HG03045 (cell line): ENCODE measurements at regions not wholly inside any gene's neighbourhood (a gene's known extent, or its start where the extent isn't known, plus 50 kb on each side); places are given as distances from the start of the nearest gene placed in this dataset.
A peak's percentile ranks its signal among the peaks of the same experiment; 100 is the strongest.
"Not testable (repeated sequence)": the region's sequence is repeated elsewhere in the genome, so short reads cannot be mapped to it uniquely, and the experiment has no call there.

Experiments used
- ATAC-seq: cut with Tn5 transposase; IDR thresholded peaks from one replicate; pipeline ENCODE4 v1.9.1; 2021; ENCODE audit warnings: mild to moderate bottlenecking, moderate library complexity; ENCODE audit not compliant: unreplicated experiment

DNA sequence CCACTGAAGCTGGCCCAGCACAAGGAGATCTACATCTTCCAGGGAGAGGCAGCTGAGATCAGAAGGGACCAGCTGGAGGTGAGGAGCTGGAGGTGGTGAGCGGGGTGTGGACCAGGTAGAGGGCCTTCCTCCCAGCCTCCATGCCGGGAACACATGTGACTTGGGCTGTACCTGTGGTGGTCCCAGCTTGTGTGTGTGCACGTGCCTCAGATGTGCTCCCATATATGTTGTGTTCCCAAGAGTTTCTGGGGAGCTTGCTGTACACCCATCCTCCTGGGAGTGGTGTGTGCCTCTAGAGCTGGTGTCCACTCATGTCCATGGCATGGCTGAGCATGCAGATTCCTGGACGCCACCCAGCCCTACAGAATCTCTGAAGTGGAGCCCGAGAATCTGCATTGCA is 183.7 kb upstream of the AKAP13 start:
- ATAC-seq = not testable (repeated sequence)

DNA sequence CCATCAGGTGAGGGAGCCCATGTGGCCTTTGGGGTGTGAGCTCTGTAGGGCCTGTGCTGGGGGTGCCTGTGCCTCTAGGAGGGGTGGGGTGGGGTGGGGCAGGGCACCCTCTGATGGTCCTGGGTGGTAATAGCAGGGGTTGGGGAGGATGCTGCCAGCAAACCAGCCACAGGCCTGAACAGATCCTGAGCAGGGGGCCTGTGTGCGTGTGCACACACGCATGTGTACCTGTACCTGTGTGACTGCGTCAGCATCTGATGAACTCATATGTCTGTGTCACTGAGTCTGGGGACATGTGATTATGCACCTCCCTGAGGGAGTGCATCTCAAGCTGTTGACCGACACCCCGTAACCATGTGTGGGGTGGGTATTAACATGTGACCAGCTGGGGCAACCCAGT is 182.8 kb upstream of the AKAP13 start:
- not testable (repeated sequence) for ATAC-seq

DNA sequence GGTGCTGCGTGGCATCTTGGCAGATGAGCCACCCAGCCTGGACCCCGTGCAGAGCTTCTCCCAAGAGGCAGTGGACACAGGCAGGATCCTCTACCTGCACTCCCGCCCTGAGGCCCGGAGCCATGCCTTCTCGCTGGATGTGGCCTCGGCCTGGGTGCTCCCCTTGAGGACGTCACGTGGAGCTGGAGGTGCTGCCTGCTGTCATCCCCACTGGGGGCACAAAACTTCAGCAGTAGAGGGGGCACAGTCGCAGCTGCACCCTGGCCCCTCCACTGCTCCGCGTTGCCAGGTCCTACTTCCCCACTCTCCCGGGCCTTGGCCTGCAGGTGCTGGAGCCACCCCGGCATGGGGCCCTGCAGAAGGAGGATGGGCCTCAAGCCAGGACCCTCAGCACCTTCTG is 182.0 kb upstream of the AKAP13 start:
- not testable (repeated sequence) for ATAC-seq

DNA sequence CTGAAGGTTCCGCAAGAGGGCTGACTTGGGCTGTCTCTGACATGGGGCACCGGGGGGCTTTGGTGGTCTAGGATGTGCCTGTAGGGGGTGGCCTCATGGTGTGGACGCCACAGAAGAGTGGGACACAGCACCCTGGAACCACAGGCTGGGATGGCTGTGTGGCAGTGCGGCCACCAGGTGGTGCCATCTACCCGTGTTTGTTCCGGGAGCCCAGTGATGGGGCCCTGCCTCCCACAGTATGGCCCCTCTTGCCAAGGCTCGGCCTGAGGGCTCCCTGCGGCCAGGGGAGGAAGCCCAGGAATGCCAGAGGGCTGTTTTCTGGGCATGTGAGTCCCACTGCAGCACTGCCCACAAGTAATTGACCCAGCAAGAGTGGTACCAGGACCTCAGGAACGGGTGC is 180.2 kb upstream of the AKAP13 start:
- peak; percentile 77 for ATAC-seq

DNA sequence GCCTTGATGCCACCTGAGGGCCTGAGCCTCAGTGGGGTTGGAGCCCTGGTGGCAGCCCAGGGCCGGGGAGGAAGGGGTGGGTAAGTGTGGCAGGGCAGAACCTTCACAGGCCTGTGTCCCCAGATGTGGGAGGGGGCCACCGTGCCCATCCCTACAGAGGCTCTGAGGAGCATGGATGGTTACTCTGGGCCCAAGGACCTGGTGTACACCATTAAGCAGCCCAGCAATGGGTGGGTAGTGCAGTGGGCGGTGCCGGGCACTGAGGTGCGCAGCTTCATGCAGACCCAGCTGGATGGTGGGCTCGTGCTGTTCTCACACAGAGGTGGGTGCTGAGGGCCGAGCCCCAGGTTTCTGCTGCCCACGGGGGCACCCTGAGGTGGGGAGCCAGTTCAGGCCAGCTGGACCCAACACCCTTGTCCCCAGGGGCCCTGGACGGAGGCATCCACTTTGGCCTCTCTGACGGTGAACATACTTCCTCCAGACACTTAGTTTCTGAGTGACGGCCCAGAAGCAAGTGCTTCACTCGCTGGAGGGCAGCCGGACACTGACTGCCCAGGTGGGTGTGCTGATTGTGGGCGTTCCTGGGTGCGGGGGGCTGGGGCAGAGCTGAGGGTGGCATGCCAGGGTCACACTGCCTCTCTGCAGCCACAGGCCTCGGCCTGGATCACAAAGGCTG is 179.1 kb upstream of the AKAP13 start:
- ATAC-seq = not testable (repeated sequence)

DNA sequence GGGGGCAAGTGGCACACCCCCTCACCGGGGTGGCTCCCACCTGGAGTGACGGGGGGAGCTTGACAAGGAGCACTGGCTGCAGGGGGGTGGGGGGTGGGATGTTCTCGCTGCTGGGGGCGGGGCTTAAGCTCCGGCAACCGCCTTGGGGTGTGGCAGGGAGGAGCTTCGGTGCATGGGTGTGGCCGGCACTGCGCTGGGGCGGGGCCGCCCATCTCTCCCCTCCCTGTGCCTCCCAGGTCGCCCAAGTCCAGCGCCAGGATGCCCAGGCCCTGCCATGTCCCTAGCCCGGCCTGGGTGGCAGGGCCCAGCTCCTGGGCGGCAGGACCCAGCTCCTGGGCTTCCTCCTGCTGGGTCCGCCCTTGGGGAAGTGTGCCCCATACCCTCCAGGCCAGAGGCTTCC is 175.9 kb upstream of the AKAP13 start:
- ATAC-seq = not testable (repeated sequence)

DNA sequence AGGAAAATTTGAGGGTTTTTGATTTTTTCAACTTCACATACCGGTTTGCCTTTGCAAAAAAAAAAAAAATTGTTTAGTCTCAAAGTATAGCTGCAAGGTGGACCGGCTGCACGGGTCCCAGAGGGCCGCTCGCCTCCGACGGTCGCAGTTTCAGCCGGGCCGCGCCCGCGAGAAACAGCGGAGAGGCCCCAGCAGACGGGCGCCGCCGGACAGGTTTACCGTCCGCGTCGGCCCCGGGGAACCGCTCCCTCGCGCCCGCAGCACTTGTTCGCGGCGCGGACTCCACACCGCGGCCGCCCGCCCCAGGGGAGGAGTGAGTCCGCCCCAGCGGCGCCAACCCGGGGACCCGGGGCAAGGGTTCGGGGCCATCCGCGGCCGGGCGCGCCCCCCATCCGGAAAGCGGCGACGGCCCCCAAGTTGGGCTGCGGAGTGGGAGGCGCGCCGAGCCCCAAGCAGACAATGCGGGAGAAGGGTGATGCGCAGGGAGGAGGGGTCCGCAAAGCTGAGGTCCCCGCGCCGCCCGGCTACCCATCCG is 146.5 kb upstream of the AKAP13 start:
- ATAC-seq = not testable (repeated sequence)

DNA sequence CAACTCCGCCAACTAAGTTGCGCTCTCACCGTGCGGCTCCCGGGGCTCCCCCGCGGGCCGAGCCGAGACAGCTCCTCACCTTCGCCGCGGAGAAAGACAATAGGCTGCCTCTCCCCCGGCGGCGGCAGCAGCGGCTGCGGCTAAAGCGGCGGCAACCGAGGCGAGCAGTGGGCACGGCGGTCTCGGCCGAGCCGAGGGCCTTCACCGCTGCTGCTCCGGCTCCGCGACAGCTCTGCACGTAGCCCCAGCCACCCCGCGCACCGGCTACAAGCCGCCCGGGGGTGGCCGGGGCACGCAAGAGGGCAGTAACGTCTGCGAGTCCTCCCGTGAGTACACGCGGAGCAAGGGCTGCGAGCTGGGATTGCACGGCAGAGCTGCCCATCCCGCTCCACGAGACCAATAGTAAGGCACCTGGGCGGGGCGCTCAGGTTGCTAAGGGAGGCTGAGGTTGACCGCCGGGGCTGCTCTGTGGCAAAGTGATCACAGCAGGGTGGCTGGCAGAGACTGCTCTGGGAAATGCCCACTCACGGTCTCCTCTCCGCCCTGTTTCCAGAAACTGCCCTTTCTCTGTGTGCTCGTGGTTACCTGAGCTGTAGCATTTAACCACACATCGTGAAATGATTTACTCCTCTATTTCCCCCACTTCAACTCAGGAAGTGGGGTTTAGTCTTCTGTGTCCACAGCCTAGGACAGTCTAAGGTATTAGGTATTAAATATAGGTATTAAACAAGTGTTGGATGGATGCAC is 145.8 kb upstream of the AKAP13 start:
- ATAC-seq = not testable (repeated sequence)

DNA sequence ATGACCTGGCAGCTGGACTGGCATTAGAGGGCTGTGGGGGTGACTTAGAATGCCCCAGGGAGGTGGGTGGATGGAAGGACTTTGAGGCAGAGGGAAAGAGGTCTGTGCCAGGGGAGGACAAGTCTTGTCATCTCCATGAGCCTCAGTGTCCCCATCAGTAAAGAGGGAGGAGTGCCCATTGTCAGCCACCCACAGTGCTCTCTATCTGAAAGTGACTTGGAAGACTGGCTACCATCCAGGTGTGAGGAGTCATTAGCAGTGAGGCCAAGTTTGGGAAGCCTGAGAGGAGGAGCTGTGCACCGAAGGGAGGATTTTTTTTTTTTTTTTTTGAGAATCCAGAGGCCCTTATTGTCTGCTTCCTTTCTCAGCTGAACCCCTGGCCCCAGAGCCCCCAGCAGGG is 136.3 kb upstream of the AKAP13 start:
- not testable (repeated sequence) for ATAC-seq

DNA sequence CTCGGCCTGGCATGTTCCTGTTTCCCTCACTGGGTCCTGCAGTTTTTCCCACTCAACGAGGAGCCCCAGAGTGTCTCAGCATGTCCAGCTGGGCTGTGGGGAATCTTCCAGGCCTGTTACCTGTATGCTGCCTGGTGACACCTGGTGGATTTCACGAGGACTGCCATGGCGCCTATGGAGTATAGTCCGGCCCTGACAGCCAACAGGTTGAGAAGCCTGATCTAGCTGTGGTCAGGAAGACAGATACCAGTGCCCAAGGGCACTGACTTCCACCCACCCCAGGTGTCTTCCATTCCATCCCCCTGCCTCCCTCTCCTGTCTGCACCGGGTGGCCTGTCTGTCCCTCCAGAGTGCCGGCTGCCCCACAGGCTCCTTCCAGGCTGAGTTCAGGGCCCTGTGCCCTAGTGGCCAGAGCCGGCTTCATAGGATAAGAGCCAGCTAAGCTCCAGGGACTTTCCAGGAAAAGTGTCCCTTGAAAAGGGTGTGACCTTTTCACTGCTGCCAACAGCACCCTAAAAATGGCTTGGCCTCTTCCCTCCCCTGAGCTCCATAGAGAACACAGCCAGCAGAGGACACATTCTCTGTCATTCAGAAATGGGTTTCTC is 129.4 kb upstream of the AKAP13 start:
- not testable (repeated sequence) for ATAC-seq

DNA sequence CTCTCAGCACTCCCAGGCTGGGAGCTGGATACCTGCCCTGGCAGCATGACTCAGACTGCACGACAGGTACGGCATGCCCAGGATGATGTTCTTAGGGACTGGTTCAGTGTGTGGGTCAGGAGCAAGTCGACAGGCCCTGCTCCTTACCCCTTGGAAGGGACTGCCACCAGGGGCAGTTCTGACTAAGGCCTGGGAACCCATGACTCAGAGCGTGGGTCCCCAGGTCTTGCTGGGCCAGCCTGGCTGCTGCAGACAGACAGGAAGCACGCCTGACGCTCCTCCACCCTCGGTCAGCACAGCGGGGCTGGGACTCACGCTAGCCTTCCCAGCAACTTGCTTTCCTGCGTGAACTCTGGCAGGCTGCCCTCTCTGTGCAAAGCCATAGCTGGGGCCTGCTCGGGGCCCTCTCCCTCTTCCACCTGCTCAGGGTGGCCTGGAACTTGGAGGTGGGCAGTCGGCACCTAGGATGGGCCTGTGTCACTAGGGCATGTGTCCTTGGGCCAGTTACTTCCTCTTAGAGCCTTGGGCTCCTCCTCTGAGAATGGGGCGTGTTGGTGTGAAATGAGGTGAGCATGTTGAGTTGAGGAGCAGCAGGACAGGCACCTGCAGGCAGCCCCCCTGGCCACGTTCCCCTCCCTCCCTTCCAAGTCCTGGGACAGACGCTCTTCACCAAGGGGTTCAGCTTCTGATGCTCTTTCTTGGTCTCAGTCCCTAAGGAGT is 127.0 kb upstream of the AKAP13 start:
- ATAC-seq = peak; percentile 62

DNA sequence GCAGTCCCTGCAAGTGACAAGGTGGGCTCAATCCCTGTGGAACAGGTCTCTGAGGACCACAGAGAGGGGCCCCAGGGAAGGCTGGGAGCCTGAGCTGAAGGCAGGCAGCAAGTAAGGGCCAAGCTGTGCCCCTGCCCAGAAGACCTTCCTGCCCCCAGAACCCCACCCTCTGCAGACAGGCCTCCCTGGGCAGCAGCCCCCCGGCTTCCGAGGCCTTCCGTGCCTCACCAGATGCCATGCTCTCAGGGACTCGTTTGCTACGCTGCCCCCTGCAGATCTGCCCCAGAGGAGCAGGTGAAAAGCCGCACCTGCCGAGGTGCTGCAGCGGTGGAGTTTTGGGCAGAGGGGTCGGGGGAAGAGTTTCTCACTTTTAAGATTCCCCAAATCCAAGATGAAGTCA is 125.4 kb upstream of the AKAP13 start:
- not testable (repeated sequence) for ATAC-seq

DNA sequence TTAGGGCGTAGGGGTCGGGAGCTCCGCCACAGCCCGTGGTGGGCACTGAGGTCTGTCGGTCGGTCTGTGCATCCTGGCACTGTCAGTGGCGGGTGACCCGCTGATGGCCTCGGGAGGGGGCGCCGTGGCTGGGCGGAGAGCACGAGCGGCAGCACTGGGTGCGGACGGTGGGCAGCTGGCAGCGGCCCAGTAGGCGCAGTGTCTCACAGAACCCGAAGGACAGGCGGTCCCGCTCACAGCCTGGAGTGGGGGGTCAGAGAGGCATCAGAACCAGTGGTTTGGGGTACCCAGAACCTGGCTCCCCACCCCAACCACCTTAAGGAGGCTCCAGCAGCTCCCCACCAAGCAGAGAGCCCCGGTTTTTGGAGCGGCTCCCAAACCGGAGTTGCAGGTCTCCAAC is 124.9 kb upstream of the AKAP13 start:
- not testable (repeated sequence) for ATAC-seq

DNA sequence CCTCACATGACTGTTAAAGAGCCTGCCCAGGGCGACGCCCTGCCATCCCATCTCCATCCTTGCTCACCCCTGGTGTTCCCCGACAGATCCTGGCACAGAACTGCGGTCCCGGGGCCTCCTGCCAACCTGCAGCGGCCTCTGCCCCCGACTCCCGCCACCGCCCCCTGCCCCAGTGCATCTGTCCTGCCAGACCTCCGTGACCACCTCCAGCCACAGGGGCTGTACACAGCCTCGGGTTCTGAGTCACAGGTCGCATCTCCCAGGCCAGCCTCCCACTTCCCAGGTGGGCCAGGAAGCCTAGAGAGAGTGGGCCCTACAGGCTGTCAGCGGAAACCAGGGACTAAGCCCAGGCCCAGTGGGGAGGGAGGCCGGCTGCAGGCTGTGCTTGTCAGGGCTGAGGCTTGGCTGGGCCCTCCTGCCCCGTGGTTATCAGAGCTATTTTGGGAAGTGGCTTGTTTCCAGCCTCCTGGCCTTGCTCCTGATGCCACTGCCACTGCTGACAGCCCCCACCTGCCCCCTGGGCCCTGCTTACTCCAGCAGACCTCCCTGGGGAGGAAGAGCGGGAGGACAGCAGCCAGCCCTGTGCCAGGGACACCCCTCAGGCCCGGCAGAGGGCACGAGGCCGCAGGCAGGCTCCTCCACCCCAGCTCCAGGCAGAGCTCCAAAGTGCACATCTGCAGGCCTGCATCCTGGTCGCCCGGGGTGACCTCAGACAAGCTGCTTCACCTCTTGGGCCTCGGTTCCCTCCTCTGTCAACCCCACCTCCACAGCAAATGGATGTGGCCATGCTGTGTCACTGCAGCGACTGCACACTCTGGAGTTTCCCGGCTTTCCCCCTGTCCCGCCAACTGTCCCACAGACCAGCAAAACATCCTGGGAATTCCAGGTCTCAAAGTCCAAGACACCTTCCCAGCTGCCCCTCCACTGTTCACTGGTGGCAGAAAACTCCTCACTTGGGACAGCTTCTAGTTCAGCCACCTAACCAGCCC is 124.1 kb upstream of the AKAP13 start:
- ATAC-seq = not testable (repeated sequence)

DNA sequence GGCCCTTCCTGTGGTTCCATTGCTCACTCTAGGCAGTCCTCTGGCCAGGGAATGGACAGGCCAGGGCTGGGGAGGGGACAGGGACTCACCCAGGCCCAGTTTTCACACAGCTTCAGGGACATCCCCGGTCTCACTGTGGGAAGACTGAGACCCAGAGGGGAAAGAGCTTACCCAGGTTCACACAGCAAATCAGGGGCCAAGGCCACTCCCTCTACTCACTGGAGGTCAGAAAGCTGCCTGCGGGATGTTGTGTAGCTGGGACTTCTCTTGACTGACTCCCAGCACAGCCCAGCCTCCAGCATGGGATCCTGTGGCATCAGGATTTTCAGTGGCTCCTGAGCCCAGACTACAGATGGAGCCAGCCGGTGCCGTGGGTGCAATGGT is 122.3 kb upstream of the AKAP13 start:
- not testable (repeated sequence) for ATAC-seq

DNA sequence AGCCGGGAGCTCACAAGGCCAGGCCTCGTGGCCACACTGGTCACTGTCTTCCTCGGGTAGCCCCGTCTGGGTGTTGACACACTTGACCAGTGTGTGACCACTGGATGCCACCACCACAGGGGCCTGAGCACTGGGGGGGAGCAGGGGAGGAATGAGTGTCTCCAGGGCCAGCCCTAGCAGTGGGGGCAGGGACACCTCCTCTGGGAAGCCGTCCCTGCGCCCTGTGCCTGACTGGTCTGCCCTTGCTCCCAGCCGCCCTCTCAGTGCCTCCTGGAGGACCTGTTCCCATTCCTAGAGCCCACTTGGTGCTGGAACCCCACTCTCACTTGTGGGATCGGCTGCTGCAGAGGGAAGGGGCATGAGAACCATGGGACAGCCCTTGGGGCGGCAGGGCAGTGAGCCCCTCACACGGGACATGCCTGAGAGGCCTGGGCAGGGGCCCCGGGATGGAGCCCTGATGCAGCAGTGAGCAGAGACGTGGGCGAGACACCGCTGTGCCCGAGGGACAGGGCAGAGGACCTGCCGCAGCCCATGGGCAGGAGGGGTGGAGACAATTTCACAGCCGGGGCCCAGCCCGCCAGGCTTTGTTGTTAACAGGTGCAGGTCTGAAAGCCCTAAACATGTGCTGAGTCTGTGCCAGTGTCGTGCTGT is 121.7 kb upstream of the AKAP13 start:
- not testable (repeated sequence) for ATAC-seq

DNA sequence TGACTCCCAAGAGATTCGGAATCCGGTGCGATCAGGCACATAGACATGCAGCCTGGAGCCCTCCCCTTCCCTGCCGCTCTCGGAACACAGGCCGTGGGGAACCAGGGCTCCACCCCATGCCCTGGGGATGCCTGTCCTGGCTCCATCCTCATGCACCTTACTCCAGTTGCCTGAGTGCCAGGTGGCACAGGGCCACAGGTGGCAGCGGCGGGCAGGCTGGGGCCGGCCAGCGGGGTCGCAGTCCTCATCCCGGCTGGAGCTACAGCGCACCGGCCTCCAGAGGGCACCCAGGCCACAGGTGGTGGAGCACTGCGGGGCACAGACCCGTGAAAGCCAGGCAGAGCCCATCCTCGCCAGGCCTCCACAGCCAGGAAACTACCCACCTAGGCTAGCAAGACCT is 119.9 kb upstream of the AKAP13 start:
- not testable (repeated sequence) for ATAC-seq

DNA sequence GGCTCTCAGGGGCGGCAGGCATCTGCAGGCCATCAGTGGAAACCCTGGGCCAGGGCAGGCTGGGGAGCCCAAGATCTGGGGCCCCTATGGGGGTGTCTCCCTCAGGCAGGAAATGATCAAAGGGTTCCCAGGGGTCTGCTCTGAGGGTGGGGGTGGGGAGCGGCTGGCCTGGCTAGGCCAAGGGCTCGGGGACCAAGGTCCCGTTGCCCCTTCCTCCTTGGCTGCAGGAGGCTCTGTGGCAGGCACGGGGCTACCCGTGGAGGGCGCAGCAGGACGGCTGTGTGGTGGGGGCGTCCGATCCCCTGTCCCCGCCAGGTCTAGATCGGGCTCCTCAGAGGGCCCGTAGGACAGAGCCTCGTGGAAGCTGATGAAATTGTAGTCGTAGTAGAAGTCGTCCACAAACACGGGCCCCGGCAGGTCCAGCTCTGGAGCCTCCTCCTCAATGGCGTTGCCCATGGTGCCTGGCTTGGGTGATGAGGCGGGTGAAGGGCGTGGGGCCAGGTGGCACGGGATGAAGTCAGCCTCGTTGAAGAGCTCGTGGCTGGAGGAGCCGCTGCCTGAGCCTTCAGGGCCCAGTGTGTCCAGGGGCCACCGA is 117.8 kb upstream of the AKAP13 start:
- ATAC-seq = not testable (repeated sequence)

DNA sequence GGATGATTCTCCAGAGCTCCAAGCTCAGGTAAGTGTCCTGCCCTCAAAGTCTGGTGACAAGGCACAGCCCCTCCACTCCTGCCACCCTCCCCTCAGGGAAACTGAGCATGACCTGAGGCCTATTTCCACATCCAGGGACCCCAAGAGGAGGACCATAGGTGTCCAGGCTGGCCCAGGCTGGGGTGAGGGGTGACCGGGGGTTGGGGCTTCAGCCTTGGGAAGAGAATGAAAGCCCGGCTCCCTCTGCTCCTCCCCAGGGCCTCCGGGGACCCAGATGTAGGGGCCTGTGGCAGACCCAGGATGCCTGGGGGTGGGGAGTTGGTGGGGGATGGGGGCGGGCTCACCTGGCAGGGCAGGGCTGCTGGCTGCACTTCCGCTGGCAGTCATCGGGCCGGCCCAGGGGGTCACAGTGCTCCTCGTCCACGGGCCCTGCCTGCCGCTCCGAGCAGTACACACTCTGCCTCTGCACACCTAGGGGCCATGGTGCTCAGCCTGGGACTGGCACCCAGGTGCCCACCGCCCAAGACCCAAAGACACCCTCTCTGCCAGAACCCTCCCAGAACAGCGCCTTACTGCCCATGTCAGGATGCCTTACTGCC is 116.5 kb upstream of the AKAP13 start:
- not testable (repeated sequence) for ATAC-seq
